Choroid plexus epithelial cell (primary cell): ENCODE measurements at regions not wholly inside any gene's neighbourhood (a gene's known extent, or its start where the extent isn't known, plus 50 kb on each side); places are given as distances from the start of the nearest gene placed in this dataset.

Experiments used
- DNase-seq: peaks from one replicate; pipeline ENCODE4 v3.0.0-alpha.2; 2010; ENCODE audit warnings: low read depth
- H3K4me3 ChIP-seq: 2 replicates; pipeline ENCODE4 v1.5.1; 2011; ENCODE audit warnings: low read depth, mild to moderate bottlenecking, control low read depth, low read length, moderate library complexity
- CTCF ChIP-seq: conservative IDR thresholded peaks from 2 replicates; pipeline ENCODE4 v1.5.1; 2011; ENCODE audit warnings: low read depth, mild to moderate bottlenecking, control low read depth, inconsistent platforms, low read length, moderate library complexity

- TF ChIP-seq CTCF = no peak
- peak; percentile 45 for DNase-seq
- H3K4me3 ChIP-seq = no peak overlapping the region
These were observed 78.0 kb upstream of the MDM1 start for GRCh38 chr12:68410018-68410660.

- H3K4me3 ChIP-seq = no peak overlapping the region
- DNase-seq = no peak
- no peak for TF ChIP-seq CTCF
These were observed 79.2 kb upstream of the MDM1 start for GRCh38 chr12:68411371-68411770.

DNA sequence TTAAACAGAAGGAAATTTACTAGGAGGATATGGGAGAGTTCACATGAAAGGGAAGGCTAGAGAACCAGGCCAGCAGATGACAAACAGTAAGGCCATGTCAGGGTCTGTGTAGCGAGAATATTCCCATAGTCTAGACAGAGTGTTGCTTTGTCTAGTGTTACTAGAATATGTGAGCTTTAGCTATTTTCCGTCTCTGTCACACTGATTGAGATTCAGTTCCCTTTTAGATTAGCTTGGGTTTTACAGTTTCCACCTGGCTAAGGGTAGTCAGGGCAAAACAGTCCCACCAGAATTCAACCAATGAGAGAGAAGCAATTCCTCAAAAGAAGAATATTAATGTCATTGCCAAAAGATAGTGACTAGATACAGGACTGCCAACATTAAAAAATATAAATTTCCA is 82.8 kb upstream of the MDM1 start:
- TF ChIP-seq CTCF = no peak
- H3K4me3 ChIP-seq = no peak overlapping the region
- DNase-seq = no peak

DNA sequence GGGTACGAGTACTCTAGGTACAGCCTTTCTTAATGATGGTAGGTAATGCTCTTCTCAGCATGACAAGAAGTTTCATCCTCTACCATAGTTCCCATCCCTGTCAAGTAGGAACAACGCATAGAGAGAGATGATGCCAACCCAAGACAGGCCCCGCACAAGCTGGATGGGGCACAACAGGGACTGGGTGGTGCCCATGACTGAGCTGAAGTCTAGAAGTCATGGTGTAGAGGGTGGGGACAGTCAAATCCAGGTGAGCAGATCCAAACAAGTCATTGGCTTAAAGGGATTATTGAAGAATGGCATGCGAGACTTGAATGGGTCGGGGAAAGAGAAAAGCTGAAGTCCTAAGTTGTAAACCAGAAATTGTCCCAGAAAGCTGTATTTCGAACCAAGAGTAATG is 84.2 kb upstream of the MDM1 start:
- no peak overlapping the region for H3K4me3 ChIP-seq
- no peak for TF ChIP-seq CTCF
- no peak for DNase-seq

DNA sequence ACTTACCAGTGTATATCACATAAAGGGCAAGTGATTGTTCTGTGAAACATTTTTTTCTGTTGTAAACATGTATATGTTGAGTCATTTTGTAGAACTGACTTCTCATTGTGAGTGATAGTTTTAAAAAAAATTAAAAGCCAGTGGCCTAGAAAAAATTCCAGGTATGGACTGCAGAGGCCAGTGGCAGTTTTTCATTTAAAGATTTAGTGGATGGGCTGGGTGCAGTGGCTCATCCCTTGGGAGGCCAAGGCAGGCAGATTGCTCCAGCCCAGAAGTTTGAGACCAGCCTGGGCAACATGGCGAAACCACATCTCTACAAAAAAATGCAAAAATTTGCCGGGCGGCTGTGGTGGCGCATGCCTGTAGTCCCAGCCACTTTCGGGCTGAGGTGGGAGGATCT is 84.7 kb upstream of the MDM1 start:
- no peak for DNase-seq
- no peak overlapping the region for H3K4me3 ChIP-seq
- peak; percentile 7 for TF ChIP-seq CTCF

DNA sequence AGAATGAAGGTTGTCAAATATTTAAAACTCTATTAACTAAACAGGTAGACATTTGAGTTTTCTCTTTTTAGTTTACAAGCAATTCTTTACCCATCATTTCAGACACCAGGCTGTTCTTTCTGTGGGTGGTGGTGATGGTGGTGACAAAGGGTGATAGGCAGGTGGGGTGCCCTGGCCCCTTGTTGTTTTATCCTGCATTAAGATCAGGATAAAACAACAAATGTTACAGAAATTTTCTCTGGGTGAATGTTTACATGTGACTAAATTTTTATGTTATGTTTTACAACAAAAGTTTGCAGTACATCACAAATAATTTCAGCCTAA is 85.9 kb upstream of the MDM1 start:
- DNase-seq = no peak
- no peak overlapping the region for H3K4me3 ChIP-seq
- TF ChIP-seq CTCF = no peak

DNA sequence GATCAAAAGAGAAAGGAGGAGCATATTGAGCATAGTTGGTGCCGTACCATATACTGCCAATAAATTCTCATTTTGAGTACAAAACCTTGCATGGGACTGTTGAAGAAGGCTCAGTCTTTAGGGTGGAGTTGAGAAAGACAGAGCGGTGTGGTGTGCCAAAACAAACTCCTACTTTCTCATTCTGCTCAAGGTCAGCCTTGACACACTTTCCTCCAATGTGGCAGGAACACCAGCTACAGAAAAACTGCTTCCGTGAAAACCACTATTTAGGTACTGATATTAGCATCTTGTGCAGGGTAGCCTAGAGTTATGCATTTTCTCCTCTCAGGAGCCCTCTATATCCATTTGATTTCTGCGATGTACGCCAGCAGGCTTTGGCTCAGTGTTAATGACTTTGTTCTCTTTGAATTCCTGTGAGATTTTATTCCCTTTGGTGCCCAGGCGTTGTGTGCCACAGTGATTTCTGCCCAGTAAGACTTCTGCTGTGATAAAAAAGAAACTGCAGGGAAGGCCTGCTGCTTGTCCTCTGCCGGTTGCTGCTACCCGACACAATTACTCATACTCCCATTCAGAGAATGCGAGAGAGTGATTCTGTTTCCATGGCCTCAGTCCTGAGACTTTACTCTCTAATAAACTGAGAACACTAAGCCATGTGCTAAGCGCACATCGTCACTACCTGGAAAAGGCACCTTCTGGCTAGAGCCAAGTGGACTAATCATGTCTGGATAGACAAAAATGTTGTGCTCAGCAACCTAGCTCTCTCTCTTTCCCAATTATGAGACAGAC is 88.3 kb upstream of the MDM1 start:
- DNase-seq = peak; percentile 56
- H3K4me3 ChIP-seq = no peak overlapping the region

More for the DNA sequence above, 88.3 kb upstream of the MDM1 start:
- no peak for TF ChIP-seq CTCF
